ENCODE measurements at regions not wholly inside any gene's neighbourhood (a gene's known extent, or its start where the extent isn't known, plus 50 kb on each side); places are given as distances from the start of the nearest gene placed in this dataset.

DNA sequence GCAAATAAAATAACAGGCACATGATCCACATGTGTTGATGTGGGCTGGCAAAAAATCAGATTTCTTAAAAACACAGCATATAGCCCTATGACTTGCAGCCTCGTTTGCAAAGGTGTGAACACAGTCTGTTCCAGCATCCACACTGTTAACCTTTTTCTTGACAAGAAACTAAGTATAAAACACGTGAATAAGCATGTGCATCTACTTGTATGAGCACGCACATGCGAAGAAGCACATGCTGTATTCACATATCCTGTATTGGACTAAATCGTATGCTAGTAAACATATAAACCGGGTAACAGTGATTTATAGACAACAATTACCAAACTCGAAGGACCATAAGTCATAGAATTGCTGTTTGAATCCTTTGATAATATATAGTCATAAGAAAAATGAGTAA, 218.7 kb downstream of the HDGFL1 start:
- DNase-seq (ENCODE audit: low read depth) = no peak
- H3K4me3 ChIP-seq (ENCODE audit: low read depth, low read length) = no peak overlapping the region

- no peak overlapping the region for H3K4me3 ChIP-seq (ENCODE audit: low read depth, low read length)
- DNase-seq (ENCODE audit: low read depth) = no peak
Observed at GRCh38 chr6:22789315-22789714, 219.9 kb downstream of the HDGFL1 start.

DNA sequence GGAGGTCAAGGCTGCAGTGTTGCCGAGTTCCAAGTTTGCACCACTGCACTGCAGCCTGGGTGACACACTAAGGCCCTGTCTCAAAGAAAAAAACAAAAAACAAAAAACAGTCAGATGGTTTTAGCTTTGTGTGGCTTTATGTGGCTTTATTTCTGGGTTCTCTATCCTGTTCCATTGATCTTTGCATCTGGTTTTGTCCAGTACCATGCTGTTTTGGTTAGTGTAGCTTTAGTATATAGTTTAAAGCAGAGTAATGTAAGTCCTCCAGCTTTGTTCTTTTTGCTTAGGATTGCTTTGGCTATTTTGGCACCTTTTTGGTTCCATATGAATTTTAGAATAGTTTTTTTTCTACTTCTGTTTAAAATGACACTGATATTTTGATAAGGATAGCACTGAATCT, 225.5 kb downstream of the HDGFL1 start:
- DNase-seq (ENCODE audit: low read depth) = no peak

DNA sequence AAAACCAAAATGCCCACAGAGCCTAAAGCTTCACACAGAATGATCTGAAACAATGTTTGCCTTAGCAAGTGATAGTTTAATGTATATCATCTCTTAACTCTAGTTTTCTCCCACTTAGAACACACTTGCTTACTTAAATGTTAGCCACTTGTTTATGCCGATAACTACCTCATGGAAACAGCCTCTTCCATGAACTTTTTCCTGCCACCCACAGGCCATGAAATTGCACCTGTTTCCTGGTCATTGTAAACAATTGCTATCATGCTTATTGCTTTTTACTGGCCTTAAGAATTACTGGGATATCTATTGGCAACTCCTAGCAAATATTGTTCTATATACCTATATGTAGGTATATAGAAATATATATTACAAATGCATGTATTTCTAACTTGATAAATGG, 231.1 kb downstream of the HDGFL1 start:
- no peak overlapping the region for H3K4me3 ChIP-seq (ENCODE audit: low read depth, low read length)
- DNase-seq (ENCODE audit: low read depth) = no peak

More for the DNA sequence above, 225.5 kb downstream of the HDGFL1 start:
- no peak overlapping the region for H3K4me3 ChIP-seq (ENCODE audit: low read depth, low read length)

- no peak overlapping the region for H3K4me3 ChIP-seq (ENCODE audit: low read depth, low read length)
- no peak for DNase-seq (ENCODE audit: low read depth)
Observed at GRCh38 chr6:22801831-22802230, 232.5 kb downstream of the HDGFL1 start.

DNA sequence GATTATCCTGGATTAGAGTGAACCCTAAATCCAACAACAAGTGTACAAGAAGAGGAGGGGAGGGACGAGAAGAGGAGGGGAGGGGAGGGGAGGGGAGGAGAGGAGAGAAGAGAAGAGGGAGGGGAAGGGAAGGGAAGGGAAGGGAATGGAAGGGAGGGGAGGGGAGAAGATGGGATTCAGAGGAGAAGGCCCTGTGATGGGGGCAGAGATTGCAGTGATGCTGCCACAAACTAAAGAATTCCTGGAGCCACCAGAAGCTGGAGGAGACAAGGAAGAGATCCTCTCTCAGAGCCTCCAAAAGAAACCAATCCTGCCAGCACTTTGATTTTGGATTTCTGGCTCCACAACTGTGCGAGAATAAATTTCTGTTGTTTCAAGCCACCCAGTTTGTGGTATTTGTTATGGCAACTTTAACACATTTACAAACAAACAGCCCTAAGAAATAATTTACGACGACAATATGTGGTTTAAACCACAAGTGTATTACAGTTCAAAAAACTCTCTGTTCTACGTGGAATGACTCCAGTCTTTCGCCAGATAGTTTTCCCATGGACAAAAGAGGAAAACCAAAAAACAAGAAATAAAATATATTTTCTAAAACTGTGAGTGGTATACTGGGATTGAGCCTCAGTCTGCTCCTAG, 235.4 kb downstream of the HDGFL1 start:
- no peak overlapping the region for H3K4me3 ChIP-seq (ENCODE audit: low read depth, low read length)
- no peak for DNase-seq (ENCODE audit: low read depth)

- DNase-seq (ENCODE audit: low read depth) = no peak
- H3K4me3 ChIP-seq (ENCODE audit: low read depth, low read length) = no peak overlapping the region
Observed at GRCh38 chr6:22807261-22807660, 237.9 kb downstream of the HDGFL1 start.

DNA sequence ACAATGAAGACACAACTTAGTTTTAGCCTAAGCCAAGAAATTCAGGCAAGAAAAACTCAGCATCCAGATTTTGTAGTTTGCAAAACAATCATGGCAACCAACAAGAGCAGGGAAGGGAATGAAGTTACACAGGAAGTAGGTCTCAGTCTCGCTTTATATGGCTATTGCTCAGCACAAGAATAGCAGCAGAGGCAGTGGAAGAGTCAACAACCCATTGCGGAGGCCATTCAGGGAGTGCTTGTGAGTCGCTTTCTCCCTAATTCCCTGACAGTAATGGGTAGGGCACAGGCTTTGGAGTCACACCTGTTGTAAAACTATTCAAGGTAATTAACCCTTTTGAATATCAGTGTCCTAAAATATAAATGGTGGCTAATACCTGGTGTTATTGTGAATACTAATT, 238.5 kb downstream of the HDGFL1 start:
- DNase-seq (ENCODE audit: low read depth) = no peak
- no peak overlapping the region for H3K4me3 ChIP-seq (ENCODE audit: low read depth, low read length)

- H3K4me3 ChIP-seq (ENCODE audit: low read depth, low read length) = no peak overlapping the region
Observed at GRCh38 chr6:22808466-22808865, 239.1 kb downstream of the HDGFL1 start.

DNA sequence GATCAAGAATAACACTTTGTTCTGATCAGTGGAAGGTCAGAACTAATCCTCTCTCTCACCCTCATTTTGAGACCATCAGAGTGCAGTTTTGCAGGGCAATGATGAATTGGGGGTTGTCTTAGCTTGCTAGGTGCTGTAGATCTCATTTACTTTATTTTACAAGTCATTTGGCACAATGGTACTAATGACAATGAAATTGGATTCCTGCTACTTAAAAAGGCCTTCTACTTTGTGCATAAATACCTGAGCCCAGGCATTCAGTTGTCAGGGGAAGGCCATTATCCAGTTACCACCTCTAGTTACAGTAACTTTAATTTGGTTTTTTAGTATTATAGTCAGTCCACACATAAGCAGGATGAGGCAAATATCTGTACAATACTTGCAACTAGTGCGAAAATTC, 240.0 kb downstream of the HDGFL1 start:
- no peak for DNase-seq (ENCODE audit: low read depth)
- H3K4me3 ChIP-seq (ENCODE audit: low read depth, low read length) = no peak overlapping the region

More at GRCh38 chr6:22808466-22808865, 239.1 kb downstream of the HDGFL1 start:
- DNase-seq (ENCODE audit: low read depth) = no peak

DNA sequence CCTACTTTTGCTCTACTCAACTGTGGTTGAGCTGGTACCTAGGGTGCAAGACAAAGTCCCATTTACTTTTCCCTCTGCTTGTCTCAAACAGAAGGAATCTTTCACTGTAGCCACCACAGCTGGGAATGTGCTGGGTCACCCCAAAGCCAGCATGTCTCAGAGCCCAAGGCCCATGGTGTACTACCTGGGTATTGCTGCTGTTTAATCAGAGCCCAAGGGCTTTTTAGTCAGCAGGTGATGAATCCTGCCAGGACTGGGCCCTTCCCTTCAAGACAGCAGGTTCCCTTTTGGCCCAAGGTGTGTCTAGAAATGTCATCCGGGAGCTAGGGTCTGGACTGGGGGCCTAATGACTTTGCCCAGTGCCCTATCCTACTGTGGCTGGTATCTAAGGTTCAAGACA, 249.8 kb downstream of the HDGFL1 start:
- H3K4me3 ChIP-seq (ENCODE audit: low read depth, low read length) = no peak overlapping the region
- no peak for DNase-seq (ENCODE audit: low read depth)

DNA sequence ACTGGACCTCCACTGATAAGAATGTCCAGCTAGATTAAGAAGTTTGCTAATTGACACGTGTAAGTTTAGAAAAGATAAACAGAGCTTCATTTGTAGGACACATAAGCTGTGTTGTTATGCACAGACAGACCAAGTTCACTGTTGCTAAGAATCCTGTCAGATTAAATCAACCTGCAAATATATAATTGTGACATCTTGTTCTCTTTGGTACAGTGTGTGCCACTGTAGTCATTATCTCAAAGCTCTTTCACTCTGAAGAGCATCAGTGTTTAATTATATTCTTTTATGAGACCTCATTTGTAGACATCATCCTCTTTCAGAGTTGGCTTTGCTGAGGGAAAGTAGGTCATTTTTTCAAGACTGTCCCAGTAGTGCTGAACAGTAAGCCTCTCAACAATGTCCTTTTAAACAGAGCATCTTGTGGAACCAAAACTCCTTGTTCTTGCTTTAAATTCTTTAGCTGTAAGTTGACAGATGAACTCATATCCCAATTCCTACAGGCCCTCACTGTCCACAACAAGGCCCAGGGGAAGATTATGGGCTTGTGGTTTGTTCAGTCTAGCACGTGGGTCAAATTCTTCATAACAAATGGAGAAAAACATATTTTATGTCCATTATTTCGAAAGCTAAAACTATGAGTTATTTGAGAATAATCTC, 252.4 kb downstream of the HDGFL1 start:
- H3K4me3 ChIP-seq (ENCODE audit: low read depth, low read length) = no peak overlapping the region

GRCh38 chr6:22825210-22825609, 255.8 kb downstream of the HDGFL1 start:
- H3K4me3 ChIP-seq (ENCODE audit: low read depth, low read length) = no peak overlapping the region
- DNase-seq (ENCODE audit: low read depth) = no peak

More for the DNA sequence above, 252.4 kb downstream of the HDGFL1 start:
- peak; percentile 64 for DNase-seq (ENCODE audit: low read depth)

- no peak for DNase-seq (ENCODE audit: low read depth)
- no peak overlapping the region for H3K4me3 ChIP-seq (ENCODE audit: low read depth, low read length)
Observed at GRCh38 chr6:22826961-22827360, 257.6 kb downstream of the HDGFL1 start.

DNA sequence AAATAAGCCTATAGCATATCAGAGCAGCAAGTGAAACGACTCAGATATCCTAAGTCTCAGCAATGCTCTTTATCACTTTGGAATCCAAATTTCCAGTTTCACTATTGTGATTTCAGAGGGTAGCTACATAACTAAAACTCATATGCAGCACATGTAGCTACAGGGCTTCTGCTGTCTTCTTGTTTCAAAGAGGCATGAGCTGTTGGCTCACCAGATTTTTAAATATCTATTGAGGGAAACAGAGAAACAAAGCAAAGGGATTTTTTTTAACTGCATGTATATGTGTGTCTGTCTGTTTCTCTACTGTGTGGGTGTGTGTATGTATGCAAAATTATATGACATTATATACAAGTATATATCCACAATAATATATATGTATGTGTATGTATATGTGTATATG, 258.4 kb downstream of the HDGFL1 start:
- DNase-seq (ENCODE audit: low read depth) = no peak
- no peak overlapping the region for H3K4me3 ChIP-seq (ENCODE audit: low read depth, low read length)

DNA sequence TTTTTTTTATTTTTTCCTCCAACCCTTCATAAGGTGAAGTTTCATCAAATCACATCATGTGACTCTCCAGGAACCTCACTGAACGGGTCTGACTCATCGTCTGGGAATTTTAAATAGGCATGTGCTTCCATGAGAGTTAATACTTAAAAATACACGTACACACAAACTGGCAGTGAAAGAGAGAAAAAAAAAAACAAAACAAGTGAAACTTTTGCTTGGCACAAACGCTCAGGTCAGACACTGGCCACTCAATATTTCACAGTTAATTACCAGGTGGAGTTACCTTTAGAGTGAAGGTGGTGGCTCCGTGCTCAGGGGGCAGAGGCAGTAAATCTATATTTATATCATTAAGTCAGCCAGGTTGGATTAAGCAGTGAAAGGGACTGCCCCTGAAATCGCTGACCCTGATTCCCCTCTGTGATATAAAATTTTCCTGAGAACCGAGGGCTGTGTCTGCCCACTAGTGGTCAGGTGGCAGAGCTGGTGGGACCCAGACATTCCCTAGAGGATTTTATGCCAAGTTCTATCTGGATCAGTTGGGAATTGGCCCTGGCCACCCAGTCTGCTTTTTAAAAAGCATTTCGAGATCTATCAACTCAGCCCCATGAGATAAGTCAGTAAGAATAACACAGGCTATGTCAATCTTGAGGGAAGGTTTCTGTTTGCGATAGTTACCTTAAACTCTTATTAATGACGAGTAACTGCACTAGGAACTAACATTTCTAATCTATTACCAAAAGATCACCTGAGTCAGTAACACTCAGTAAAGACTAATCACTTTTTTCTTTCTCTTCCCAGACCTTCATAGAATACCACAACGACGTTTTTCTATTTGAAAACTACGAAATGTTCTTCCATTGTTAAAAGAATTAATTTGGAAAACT, 259.1 kb downstream of the HDGFL1 start:
- peak; percentile 87 for DNase-seq (ENCODE audit: low read depth)
- H3K4me3 ChIP-seq (ENCODE audit: low read depth, low read length) = no peak overlapping the region

GRCh38 chr6:22829070-22829469, 259.7 kb downstream of the HDGFL1 start:
- no peak overlapping the region for H3K4me3 ChIP-seq (ENCODE audit: low read depth, low read length)

DNA sequence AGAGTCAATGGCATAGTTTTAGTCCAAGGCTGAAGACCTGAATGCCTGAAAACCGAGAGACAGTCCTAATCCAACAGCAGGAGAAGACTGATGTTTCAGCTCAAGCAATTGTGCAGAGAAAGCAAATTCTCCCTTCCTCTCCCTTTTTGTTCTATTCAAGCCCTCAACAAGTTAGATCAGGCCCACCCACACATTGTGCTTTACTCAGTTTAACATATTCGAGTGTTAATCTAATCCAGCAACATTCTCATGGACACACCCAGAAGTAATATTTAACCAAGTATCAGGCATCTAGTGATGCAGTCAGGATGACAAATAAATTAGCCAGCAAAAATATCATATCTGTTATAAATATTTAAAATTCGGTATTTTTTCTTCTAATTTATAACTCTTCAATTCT, 261.1 kb downstream of the HDGFL1 start:
- DNase-seq (ENCODE audit: low read depth) = no peak
- H3K4me3 ChIP-seq (ENCODE audit: low read depth, low read length) = no peak overlapping the region

More at GRCh38 chr6:22829070-22829469, 259.7 kb downstream of the HDGFL1 start:
- no peak for DNase-seq (ENCODE audit: low read depth)

DNA sequence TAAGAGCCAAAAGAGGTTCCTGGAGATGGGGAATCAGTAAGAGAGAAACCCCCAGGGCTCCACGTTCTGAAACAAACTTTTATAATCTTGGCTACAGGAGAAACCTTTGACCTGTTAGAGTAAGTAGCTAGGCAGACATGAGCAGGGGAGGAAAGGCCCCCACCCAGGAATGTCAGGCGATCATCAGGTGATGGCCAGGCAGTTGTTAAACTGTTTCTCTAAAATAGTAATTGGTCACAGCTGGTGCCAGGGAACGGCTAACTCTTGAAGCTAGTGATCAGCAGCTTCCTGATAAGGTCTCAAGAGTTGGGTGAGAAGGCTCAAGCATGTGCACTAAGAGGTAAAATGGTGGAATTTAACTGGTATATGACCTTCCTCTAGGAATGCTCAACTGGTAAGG, 263.8 kb downstream of the HDGFL1 start:
- H3K4me3 ChIP-seq (ENCODE audit: low read depth, low read length) = no peak overlapping the region
- DNase-seq (ENCODE audit: low read depth) = no peak

DNA sequence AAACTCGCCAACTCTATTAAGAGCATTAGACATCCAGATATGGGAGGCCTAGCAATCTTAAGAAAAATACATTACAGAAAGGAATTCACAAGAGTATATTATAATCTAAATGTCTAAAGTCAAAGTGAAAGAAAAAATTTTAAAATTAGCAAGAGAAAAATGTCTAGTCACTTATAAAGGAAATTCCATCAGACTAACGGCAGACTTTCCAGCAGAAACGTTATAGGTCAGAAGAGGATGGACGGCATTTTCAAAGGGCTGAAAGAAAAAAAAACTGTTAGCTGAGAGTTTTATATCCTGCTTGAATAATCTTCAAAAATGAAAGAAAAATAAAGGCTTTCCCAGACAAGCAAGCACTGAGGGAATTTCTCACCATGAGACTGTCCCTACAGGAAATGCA, 269.0 kb downstream of the HDGFL1 start:
- no peak for DNase-seq (ENCODE audit: low read depth)
- H3K4me3 ChIP-seq (ENCODE audit: low read depth, low read length) = no peak overlapping the region
